ENCODE measurements at regions not wholly inside any gene's neighbourhood (a gene's known extent, or its start where the extent isn't known, plus 50 kb on each side); places are given as distances from the start of the nearest gene placed in this dataset.

- Histone ChIP-seq H3K27ac (no peak overlapping the region), H3K4me3 (no peak overlapping the region)
- no peak for DNase-seq (ENCODE audit: low spot score)
- no peak for TF ChIP-seq CTCF (IDR thresholded peaks at IDR 0.05)
Measured at GRCh38 chr6:121826156-121826810, 390.8 kb downstream of the GJA1 start.

DNA sequence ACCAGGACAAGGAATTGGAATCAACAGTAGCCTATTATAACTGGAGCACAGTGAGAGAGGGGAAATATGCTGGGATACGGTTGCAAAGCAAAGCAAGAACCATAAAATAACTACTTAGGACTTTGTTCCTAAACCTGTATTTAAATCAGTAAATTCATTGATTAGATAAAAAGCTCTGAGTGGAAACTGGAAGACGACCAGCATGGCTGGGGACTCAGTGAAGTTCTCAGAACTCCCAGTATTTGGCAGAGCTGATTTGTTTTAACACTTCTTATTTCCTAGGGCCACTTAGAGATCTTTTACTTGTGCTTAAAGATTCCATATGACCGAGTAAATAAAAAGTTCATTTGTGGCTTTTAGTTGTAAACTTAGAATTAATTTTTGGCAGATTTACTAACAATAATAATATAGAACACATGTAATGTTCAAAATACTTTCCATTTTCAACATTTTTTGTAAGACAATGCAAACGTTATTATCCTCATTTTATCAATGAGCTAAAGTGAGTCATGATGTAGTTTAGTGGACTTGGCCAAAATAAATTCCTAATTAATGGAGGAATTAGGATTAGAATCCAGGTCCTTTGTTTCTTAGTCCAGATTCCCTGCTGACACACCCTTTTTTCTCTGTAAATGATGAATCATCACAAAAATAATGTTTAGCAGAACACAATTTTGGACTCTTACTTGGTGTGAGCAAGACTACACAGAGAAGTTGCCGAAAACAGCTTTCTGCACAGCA, 392.9 kb downstream of the GJA1 start:
- no peak for TF ChIP-seq CTCF (IDR thresholded peaks at IDR 0.05)
- DNase-seq (ENCODE audit: low spot score) = no peak
- H3K27ac ChIP-seq = no peak overlapping the region
- H3K4me3 ChIP-seq = no peak overlapping the region

DNA sequence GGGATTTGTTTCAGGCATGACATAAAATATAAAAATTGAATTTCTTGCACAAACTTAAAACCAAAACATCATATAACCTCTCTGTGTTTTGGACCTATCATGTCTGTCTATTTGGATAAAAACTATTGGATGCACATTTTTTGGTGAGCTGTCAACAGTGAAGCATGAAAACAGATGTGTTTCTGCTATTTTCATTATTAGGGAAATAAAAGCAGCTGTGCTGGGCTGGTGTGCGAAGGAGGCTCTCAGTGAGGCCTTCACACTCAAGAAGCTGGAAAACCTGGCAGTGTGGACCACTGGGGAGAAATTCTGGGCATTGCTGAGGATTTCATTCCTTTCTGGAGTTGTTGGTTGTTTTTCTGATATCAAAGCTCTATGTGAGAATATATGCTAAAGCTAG, 395.3 kb downstream of the GJA1 start:
- no peak overlapping the region for H3K27ac ChIP-seq
- no peak for DNase-seq (ENCODE audit: low spot score)
- H3K4me3 ChIP-seq = no peak overlapping the region
- TF ChIP-seq CTCF (IDR thresholded peaks at IDR 0.05) = no peak

DNA sequence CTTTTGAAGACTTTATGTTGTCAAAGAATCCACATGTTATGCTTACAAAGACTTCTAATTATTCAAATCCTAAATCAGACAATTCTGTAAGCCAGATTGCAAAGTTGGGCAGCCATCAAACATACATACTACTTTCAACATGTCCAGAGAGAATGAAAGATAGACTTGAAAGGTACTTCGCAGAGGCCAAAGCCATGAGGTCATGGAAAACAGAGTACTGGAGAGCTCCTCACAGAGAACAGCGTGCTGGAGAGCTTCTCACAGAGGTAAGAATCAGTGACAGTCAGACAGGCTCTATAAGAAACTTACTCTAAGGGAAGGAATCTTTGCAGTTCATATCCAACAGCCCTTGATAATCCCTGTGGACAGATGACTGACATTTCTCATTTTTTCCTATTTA, 400.2 kb downstream of the GJA1 start:
- TF ChIP-seq CTCF (IDR thresholded peaks at IDR 0.05) = no peak
- DNase-seq (ENCODE audit: low spot score) = no peak
- no peak overlapping the region for H3K27ac ChIP-seq
- no peak overlapping the region for H3K4me3 ChIP-seq

DNA sequence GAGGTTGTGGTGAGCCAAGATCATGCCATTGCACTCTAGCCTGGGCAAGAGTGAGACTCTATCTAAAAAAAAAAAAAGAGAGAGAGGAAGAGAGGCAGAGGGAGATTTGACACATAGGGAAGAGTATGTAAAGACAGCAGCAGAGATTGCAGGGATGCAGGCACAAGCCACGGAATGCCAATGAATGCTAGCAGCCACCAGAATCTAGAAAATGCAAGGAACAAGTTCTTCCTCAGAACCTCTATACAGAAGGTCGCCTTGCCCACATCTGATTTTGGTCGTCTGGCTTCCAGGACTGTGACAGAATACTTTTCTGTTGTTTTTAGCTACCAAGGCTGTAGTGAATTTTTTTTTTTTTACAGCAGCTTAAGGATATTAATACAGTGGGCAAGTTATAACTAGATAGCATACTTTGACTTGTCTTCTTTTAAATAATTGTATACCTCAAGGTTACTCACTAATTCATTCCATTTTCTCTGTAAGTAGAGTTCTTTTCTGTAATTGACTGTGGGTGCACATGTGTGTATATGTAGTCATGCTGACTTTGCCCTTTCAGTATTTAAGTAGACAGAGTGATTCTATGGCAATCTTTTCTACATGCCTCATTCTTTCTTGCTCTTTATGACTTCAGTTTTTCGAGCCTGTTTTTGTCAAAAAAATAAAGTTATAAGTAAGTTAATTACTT, 402.2 kb downstream of the GJA1 start:
- H3K4me3 ChIP-seq = no peak overlapping the region
- H3K27ac ChIP-seq = no peak overlapping the region
- no peak for DNase-seq (ENCODE audit: low spot score)
- no peak for TF ChIP-seq CTCF (IDR thresholded peaks at IDR 0.05)

- no peak for TF ChIP-seq CTCF (IDR thresholded peaks at IDR 0.05)
- no peak overlapping the region for H3K27ac ChIP-seq
- no peak for DNase-seq (ENCODE audit: low spot score)
- H3K4me3 ChIP-seq = no peak overlapping the region
Measured at GRCh38 chr6:121838842-121839241, 403.4 kb downstream of the GJA1 start.
